Heart right ventricle (tissue), 16 donors: ENCODE measurements at regions not wholly inside any gene's neighbourhood (a gene's known extent, or its start where the extent isn't known, plus 50 kb on each side); places are given as distances from the start of the nearest gene placed in this dataset.

Experiments used
- ATAC-seq, 8 donors: fragments of 200-7000 bp; cut with Tn5 transposase; one replicate each; pipeline ENCODE4 v1.9.1; 2020; ENCODE audit warnings: mild to moderate bottlenecking in 8 of 8, moderate library complexity in 8 of 8, moderate number of reproducible peaks in 1 of 8
- DNase-seq, 2 donors: peaks; one replicate each; pipeline ENCODE4 v3.0.0-alpha.2; 2020
- H3K27ac ChIP-seq, 10 donors: fragments of 200-600 bp; sonication (generic) in 2 of 10; one replicate each; pipeline versions ENCODE4 v1.5.0 to v1.8.0; 2020 to 2022; ENCODE audit warnings: mild to moderate bottlenecking in 3 of 10
- H3K27me3 ChIP-seq, 7 donors: fragments of 200-600 bp; one replicate each; pipeline ENCODE4 v1.8.0; 2021 to 2022; ENCODE audit warnings: mild to moderate bottlenecking in 2 of 7
- H3K36me3 ChIP-seq, 9 donors: fragments of 200-600 bp; sonication (generic) in 1 of 9; one replicate each; pipeline versions ENCODE4 v1.5.0 to v1.8.0; 2020 to 2022; ENCODE audit warnings: mild to moderate bottlenecking in 2 of 9
- H3K4me1 ChIP-seq, 9 donors: fragments of 200-600 bp; sonication (generic) in 1 of 9; one replicate each; pipeline versions ENCODE4 v1.5.0 to v1.8.0; 2020 to 2022; ENCODE audit warnings: mild to moderate bottlenecking in 4 of 9
- H3K4me3 ChIP-seq, 10 donors: fragments of 200-600 bp; sonication (generic) in 2 of 10; one replicate each; pipeline versions ENCODE4 v1.5.0 to v1.8.0; 2020 to 2022; ENCODE audit warnings: mild to moderate bottlenecking in 7 of 10, moderate library complexity in 2 of 10
- H3K9me3 ChIP-seq, 11 donors: fragments of 200-600 bp in 10 of 11; sonication (generic) in 2 of 11; one replicate each; pipeline versions ENCODE4 v1.5.0 to v1.8.0; 2013 to 2022; ENCODE audit warnings: mild to moderate bottlenecking in 2 of 11, control low read depth in 1 of 11, moderate library complexity in 1 of 11
- CTCF ChIP-seq, 9 donors: fragments of 200-600 bp; sonication (generic) in 2 of 9; IDR thresholded peaks; one replicate each; pipeline versions ENCODE4 v1.5.0 to v1.8.0; 2021 to 2022; ENCODE audit warnings: antibody characterized with exemption in 9 of 9, mild to moderate bottlenecking in 5 of 9, moderate library complexity in 1 of 9
- WGBS, 2 donors: extraction: QIAGEN DNeasy Blood & Tissue Kit; methylation state at CpG; one replicate each; pipeline ENCODE4 v1.1.7; 2013; ENCODE audit warnings: inconsistent platforms in 1 of 2; 5-methylcytosine and 5-hydroxymethylcytosine counted together
- intact Hi-C, 10 donors: fragments of 100-400 bp; cut with DNase I; formaldehyde crosslinking; loops; one replicate each; pipeline versions ENCODE4 v1.11.1 to v1.14.2; 2022
- donor health status: Arrhythmogenic right ventricular cardiomyopathy.
- donor health status: ischemic (EF 13 %, LVEDD 7.1; RV severe dilation, severe dysfunction).
- donor health status: healthy with polysubstance abuse.
- donor health status: DM: no; HTN: yes; CAD: no.
- donor health status: DM: no; HTN: no; CAD: no.
- donor health status: ischemic (EF 25% LVEDD 6.9; RV normal size, moderate dysfunction).
- donor health status: ischemic (EF 25% LVEDD 5.7; RV mildly dilated, moderate dysfunction).
- donor health status: healthy.
- donor health status: DM: yes; HTN: yes; CAD: no.
- donor health status: Ischemic cardiomyopathy.
- donor health status: ischemic (EF 35%, LVEDD 5.7; RV mildly dilated, moderate dysfunction).
- donor health status: nonischemic (EF 11% LVEDD 7.7; RV severe dilation, severe dysfunction).
- donor health status: DM: yes; HTN: yes; CAD: no.
- donor health status: PGD.
- donor health status: ischemic (EF 29% LVEDD 5.4; RV normal size, mild dysfunction).
- donor health status: nonischemic (EF 23%, LVEDD 6.1; RV moderate dilation, normal function).

GRCh38 chr22:47458348-47458747 is 695.9 kb downstream of the TBC1D22A start:
- Histone ChIP-seq H3K4me1 (no peaks in the 10 kb centered on the region), H3K27ac (no peak overlapping the region), H3K9me3 (peaks cover 0 to 26% (median 6%) of the 10 kb centered on the region in 11 donors), H3K4me3 (no peak overlapping the region), H3K36me3 (no peaks in the 10 kb centered on the region), H3K27me3 (peaks cover 0 to 10% (median 0%) of the 10 kb centered on the region in 7 donors)
- WGBS, 2 donors, result 89 to 97% methylated on average over 8 of the region's 8 CpGs
- TF ChIP-seq CTCF (IDR thresholded peaks at IDR 0.05), result no peak
- intact Hi-C loops, result loop anchor here in 1 of 10 donors (10.0 kb wide), 1 partner anchor 56 kb away; no protein-coding TSS in a partner anchor
- ATAC-seq (no peak), DNase-seq (no peak)

GRCh38 chr22:47457509-47458300 is 695.3 kb downstream of the TBC1D22A start:
- Histone ChIP-seq H3K27ac (no peak overlapping the region), H3K36me3 (no peaks in the 10 kb centered on the region), H3K4me1 (no peaks in the 10 kb centered on the region), H3K4me3 (no peak overlapping the region), H3K27me3 (peaks cover 0 to 7% (median 0%) of the 10 kb centered on the region in 7 donors), H3K9me3 (peaks cover 0 to 32% (median 6%) of the 10 kb centered on the region in 11 donors)
- no peak for DNase-seq
- intact Hi-C loops, result loop anchor here in 1 of 10 donors (10.0 kb wide), 1 partner anchor 57 kb away; no protein-coding TSS in a partner anchor
- 88% methylated on average over 23 of the region's 23 CpGs for WGBS, 2 donors
- no peak for TF ChIP-seq CTCF (IDR thresholded peaks at IDR 0.05)
- no peak for ATAC-seq

- Histone ChIP-seq H3K4me1 (no peaks in the 10 kb centered on the region), H3K27me3 (peaks cover 0 to 8% (median 0%) of the 10 kb centered on the region in 7 donors), H3K36me3 (no peaks in the 10 kb centered on the region), H3K4me3 (no peak overlapping the region), H3K27ac (no peak overlapping the region), H3K9me3 (peaks cover 0 to 34% (median 6%) of the 10 kb centered on the region in 11 donors)
- ATAC-seq, result no peak
- intact Hi-C loops, result loop anchor here in 1 of 10 donors (10.0 kb wide), 1 partner anchor 58 kb away; no protein-coding TSS in a partner anchor
- no peak for DNase-seq
- no peak for TF ChIP-seq CTCF (IDR thresholded peaks at IDR 0.05)
- WGBS, 2 donors, result 87 to 88% methylated on average over 14 of the region's 14 CpGs
Measured at GRCh38 chr22:47457021-47457420, 694.6 kb downstream of the TBC1D22A start.

GRCh38 chr22:47456031-47456430 is 693.6 kb downstream of the TBC1D22A start:
- ATAC-seq (no peak), DNase-seq (no peak)
- H3K36me3 ChIP-seq, result no peaks in the 10 kb centered on the region
- no peak overlapping the region for H3K27ac ChIP-seq
- TF ChIP-seq CTCF (IDR thresholded peaks at IDR 0.05), result no peak
- H3K4me1 ChIP-seq, result no peaks in the 10 kb centered on the region
- 79 to 82% methylated on average over 11 of the region's 11 CpGs for WGBS, 2 donors
- peaks cover 0 to 8% (median 0%) of the 10 kb centered on the region in 7 donors for H3K27me3 ChIP-seq
- intact Hi-C loops, result loop anchor here in 1 of 10 donors (10.0 kb wide), 1 partner anchor 59 kb away; no protein-coding TSS in a partner anchor
- no peak overlapping the region for H3K4me3 ChIP-seq
- peaks cover 0 to 34% (median 6%) of the 10 kb centered on the region in 11 donors for H3K9me3 ChIP-seq
